ENCODE measurements at regions not wholly inside any gene's neighbourhood (a gene's known extent, or its start where the extent isn't known, plus 50 kb on each side); places are given as distances from the start of the nearest gene placed in this dataset.

GRCh38 chr2:134158295-134158694 is 95.6 kb upstream of the MGAT5 start:
- DNase-seq (ENCODE audit: low read depth in 2 of 3, low spot score in 2 of 3): no peak

GRCh38 chr2:134161170-134161547 is 92.7 kb upstream of the MGAT5 start:
- no peak for DNase-seq (ENCODE audit: low read depth in 2 of 3, low spot score in 2 of 3)

DNA sequence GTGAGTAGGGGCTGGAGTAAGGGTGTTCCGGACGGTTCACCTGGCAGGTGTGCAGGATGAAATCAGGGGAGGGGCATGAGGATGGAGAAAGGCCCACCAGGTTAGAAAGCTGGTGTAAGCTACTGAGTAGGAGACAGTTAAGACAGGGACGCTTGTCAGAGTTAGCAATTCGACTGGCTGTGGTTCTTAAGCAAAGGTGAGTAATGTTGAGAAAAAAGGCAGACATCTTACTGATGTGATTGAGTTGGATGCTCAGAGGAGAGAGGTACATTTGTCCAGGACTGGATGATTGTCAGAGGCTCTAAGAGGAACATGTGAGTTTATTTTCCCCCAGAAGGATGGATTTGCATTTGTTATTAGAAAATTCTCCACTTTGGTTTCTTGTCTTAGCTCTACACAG is 90.5 kb upstream of the MGAT5 start:
- DNase-seq (ENCODE audit: low read depth in 2 of 3, low spot score in 2 of 3): no peak

DNA sequence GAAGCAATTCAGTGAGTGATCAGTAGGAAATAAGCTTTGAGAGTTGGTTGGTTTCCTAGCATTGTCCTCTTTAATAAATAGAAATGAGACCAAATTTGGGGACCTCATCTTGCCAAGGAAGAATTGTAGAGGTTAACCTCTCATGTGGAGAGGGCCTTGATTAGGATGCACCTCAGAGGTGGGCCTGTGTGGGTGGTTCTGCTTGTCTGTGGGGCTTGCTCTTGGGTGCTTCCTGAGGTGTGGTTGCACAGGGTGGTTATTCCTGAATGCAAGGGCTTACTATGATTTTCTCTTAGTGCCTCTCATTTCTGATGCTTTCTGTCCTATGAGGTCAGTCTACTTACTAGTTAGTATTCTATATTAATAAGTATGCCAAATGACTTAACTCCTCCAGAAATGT is 89.6 kb upstream of the MGAT5 start:
- DNase-seq (ENCODE audit: low read depth in 2 of 3, low spot score in 2 of 3): no peak

DNA sequence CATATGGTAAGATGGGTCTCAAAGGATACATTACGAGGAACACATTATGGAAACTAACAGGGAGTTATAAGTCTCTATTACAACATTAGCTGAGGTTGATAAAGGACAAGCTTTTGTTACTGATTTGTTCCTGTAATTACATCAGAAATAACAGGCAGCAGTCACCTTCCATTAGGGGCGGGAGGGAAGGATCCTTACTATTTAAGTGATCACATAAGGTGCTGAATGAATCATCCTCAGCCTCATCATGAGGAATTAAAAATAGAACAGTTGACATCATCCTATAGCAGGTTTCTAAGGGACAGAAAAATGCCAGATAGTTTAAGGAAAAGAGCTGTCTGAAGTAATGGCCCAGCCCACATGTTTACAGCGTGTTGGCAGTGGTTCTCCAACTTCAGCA is 86.9 kb upstream of the MGAT5 start:
- no peak for DNase-seq (ENCODE audit: low read depth in 2 of 3, low spot score in 2 of 3)

DNA sequence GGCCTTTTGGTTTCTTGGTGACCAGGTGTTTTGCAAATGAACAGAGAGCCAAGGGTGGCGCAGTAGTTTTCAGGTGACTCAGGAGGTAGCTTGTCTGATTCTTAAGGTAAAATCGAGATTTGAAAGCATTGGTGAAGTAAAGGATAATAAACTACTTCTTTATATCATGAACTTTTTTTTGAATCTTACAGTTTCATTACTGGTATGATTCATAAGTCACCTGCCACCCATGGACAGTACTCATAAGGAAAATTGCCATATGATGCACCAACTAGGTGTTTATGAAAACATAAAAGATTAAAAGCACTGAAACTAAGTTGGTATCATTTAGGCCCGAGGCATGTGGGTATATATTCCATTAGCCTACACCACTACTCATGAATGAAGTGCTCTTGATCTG is 84.1 kb upstream of the MGAT5 start:
- DNase-seq (ENCODE audit: low read depth in 2 of 3, low spot score in 2 of 3): no peak

DNA sequence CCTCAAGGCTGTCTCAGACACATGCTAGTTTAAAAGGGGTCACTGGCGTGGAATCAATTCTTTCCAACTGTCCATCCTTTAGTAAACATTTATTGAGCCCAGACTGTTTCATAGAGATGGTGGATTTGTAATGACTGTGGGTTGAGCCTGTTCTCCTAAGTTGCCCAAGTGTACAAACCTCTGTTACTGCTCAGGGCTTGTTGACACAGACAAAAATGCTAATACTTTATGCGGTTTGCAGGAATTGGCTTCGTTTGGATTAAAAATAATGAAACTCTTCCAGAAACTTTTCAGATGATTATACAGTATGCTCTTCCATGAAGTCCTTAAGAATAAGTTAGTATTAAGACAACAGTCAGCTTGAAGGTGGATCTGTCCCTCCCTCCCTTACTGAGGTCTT is 83.6 kb upstream of the MGAT5 start:
- DNase-seq (ENCODE audit: low read depth in 2 of 3, low spot score in 2 of 3): no peak

- DNase-seq (ENCODE audit: low read depth in 2 of 3, low spot score in 2 of 3): no peak
Observed at GRCh38 chr2:134170700-134171099, 83.2 kb upstream of the MGAT5 start.

DNA sequence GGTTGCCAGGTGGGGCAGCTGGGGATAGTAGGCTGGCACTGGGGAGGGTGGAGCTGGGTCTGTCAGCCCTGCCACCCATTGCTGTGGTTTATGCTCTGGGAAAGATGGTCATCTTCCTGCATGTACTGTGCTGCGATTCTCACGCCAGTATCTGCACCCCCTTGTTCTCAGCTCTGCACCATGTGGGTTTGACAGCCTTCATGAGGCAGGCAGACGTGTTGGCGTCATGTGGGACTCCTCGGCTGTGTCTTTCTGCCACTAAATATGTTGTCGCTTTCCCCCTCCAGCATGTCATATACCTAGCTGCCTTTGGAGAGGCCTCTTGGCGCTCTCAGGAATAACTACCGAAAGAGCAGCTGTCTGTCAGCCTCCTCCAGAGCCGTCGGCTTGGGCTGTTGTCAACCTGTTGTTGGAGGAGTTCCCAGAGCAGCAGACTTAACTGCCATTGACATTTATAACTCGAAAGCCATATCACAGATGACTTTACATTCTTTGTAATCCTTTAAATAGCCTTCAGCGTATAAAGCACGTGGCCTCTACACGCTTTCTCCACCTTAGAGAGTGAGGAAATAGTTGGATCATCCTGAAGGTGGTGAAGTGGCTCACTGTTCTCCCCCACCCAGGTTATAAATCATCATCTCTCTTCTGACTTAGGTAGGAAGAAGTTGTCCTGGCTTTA is 80.4 kb upstream of the MGAT5 start:
- no peak for DNase-seq (ENCODE audit: low read depth in 2 of 3, low spot score in 2 of 3)

- no peak for DNase-seq (ENCODE audit: low read depth in 2 of 3, low spot score in 2 of 3)
Observed at GRCh38 chr2:134174711-134175110, 79.2 kb upstream of the MGAT5 start.

DNA sequence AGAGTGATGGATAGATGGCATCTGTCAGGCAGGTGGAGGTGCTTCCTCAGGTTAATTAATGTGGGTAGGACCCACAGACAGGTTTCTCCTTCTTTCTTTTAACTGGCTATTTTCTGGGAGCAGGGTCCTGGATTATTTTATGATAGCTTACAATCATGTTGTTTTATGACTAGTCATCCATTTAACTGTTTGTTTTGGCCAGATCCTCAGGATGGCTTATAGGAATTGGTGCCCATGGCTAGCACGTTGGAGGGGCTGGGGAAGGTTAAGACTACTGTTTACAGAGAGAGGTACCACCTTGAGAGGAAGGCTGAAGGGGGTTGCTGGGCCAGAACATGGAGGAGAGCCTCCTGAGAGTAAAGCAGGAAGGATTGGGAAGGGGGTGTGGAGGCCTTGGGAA is 78.0 kb upstream of the MGAT5 start:
- no peak for DNase-seq (ENCODE audit: low read depth in 2 of 3, low spot score in 2 of 3)

DNA sequence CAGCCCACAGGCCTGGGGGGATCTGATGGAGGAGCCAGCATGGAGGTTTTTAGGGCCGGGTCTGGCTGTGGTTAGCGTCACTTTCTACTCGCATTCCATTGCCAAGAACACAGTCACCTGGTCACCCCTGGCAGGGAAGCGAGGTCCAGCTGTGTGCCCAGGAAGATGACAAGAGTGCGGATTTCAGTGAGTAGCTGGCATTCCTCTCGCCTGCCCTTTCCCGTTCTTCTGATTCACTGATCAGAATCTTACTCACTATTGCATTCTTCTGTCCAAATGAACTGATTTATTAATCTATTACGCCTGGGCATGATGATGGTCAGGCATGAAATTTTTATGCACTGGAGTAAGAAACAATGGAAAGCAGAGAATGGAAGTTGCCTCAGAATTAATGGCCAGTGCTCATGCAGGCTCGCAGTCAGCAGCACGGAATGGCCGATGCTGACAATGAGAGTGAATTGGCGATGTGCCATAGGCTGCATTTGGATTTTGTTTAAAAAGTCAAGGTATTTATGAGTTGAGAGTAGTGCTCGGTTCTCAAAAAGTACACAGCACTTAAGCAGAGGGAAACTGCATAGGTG is 76.4 kb upstream of the MGAT5 start:
- no peak for DNase-seq (ENCODE audit: low read depth in 2 of 3, low spot score in 2 of 3)

DNA sequence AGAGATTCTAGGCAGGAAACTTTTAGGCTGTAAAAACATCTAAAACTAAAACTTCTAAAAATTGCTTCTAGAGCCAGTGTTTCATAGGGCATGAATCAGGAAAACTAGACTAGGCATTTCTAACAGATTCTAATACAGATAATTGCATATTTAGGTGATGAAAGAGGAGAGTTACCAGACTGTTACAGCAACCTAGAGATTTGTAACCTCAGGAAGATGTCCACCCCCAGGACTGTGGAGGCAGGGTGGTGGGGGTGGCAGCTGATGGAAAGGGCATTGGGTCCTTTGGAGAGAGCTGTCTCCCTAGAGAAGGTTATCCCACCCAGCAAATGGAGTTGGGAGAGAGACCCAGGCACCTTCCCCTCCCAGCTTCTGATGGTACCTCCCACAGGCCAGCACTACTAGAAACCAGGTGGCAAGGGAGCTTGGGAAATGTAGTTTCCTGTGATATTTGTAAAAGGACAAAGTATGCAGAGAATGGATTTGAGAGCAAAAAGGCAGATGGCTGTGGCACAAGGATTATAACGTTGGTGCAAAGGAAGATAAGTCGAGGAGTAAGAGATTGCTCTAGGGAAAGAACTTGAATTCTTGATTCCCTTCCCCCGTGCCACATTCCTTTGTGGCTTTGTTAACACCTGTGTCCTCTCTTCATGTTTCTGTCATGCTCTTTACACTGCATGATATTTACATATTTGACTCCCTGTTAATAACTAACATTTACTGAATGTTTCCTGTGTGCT is 75.6 kb upstream of the MGAT5 start:
- DNase-seq (ENCODE audit: low read depth in 2 of 3, low spot score in 2 of 3): no peak

GRCh38 chr2:134181219-134181618 is 72.7 kb upstream of the MGAT5 start:
- no peak for DNase-seq (ENCODE audit: low read depth in 2 of 3, low spot score in 2 of 3)

- no peak for DNase-seq (ENCODE audit: low read depth in 2 of 3, low spot score in 2 of 3)
Observed at GRCh38 chr2:134183679-134184078, 70.2 kb upstream of the MGAT5 start.

DNA sequence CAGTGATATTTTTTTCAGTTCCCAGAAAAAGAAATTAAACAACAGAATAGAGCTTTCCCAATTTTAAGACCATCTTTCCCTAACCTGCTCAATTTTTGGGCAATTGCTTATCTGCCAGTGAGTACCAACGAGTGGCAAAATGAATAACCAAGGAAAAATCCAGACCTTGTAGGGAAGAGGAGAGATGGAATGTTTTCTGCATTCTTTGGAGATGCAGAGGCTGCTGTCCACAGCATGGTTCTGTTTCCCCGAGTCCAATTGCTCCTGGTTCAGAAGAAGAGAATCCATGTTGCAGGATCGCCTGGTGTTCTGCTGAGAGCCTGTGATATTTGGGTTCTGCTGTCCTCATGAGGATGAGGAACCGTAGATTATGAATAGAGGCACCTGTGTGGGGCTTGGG is 68.2 kb upstream of the MGAT5 start:
- no peak for DNase-seq (ENCODE audit: low read depth in 2 of 3, low spot score in 2 of 3)

DNA sequence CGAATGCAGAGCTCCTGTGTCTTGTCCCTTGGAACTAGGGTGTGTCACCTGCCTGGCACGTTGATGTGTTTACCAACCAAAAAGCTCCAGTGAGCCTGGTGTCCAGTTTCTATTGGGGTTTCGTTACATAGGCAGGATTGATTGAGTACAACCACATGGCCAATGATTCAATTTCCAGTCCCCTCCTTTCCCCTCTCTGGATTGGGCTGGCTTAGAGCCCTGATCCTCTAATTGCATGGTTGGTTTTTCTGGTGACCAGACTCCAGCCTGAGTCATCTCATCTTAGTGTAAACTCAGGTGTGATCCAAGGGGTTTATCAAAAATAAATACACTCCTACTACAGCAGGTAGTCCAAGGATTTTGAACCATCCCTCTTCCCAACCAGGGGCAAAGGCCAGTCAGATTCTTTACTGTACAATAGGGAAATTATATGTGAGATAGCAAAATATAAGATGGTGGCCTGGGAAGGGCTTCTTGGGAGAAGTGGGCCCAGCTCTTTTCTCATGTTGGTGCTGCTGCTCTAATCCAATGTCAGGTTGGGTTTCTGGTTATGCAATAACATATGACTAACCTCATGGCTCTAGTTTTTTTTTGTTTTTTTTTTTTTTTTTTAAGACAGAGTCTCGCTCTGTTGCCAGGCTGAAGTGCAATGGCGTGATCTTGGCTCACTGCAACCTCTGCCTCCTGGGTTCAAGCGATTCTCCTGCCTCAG is 64.7 kb upstream of the MGAT5 start:
- no peak for DNase-seq (ENCODE audit: low read depth in 2 of 3, low spot score in 2 of 3)

DNA sequence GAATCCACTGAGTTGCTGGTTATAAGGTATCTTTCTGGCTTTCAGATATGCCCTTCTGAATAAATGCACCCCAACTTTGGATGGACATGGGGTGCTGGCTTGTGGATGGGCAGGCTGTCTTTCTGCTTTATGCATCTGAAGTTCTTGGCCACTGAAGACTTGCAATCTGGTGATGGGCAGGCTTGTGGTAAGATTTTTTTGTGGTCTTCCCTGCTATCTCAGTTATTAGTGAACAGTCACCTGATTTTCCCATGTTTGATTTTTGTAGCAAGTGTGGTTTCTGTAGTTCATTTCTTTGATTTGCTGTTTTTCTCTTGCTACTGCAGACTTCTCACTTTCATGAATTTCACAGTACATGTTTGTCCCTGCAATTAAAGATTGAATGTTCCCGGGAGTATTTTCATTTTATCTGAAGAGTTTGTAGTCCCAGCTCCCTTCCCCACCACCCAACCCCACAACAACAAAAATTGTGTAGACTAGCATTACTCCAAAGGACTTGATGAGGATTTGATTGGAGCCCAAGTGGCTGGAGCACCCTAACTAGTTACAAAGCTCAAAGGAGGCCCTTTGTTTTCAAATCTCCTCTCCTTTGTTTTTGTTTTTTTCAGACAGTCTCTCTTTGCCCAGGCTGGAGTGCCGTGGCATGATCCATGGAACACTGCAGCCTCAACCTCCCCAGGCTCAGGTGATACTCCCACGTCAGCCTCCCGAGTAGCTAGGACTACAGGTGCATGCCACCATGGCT is 63.6 kb upstream of the MGAT5 start:
- no peak for DNase-seq (ENCODE audit: low read depth in 2 of 3, low spot score in 2 of 3)

- no peak for DNase-seq (ENCODE audit: low read depth in 2 of 3, low spot score in 2 of 3)
Observed at GRCh38 chr2:134190807-134191203, 63.1 kb upstream of the MGAT5 start.

GRCh38 chr2:134191835-134192234 is 62.0 kb upstream of the MGAT5 start:
- no peak for DNase-seq (ENCODE audit: low read depth in 2 of 3, low spot score in 2 of 3)

- DNase-seq (ENCODE audit: low read depth in 2 of 3, low spot score in 2 of 3): no peak
Observed at GRCh38 chr2:134193006-134193405, 60.9 kb upstream of the MGAT5 start.
